ENCODE measurements at regions not wholly inside any gene's neighbourhood (a gene's known extent, or its start where the extent isn't known, plus 50 kb on each side); places are given as distances from the start of the nearest gene placed in this dataset.

GRCh38 chr1:55363268-55363667, 148.1 kb upstream of the USP24 start (continued):
- no peak for TF ChIP-seq GMEB2 (CRISPR knock-in tag; IDR thresholded peaks at IDR 0.05; ENCODE audit: low read depth)
- TF ChIP-seq CREM (IDR thresholded peaks at IDR 0.05): no peak
- TF ChIP-seq CREM (CRISPR knock-in tag; IDR thresholded peaks at IDR 0.05): no peak
- TF ChIP-seq ZNF513 (CRISPR knock-in tag; conservative IDR thresholded peaks at IDR 0.05): no peak
- no peak for TF ChIP-seq GATA4 (IDR thresholded peaks at IDR 0.05; ENCODE audit: borderline replicate concordance, low read depth)

- in situ Hi-C loops (cut with HindIII; ENCODE audit: extremely low pct_ligation_motif_present, low pct_unique_long_range_greater_than_20kb): no loop called here
- no TSS peak for BruUV-seq (replicated peaks)
- ChIA-PET CTCF (ENCODE audit: low intra/inter-chr PET ratio, low total read pairs) (no interaction called here), POLR2A (no interaction called here)
- Histone ChIP-seq H4K20me1 (ENCODE audit: insufficient read depth, low read length) (no peaks in the 10 kb centered on the region), H3K9me3 (ENCODE audit: low read length) (no peaks in the 10 kb centered on the region), H2AFZ (ENCODE audit: low read length) (no peak overlapping the region), H3K79me2 (ENCODE audit: insufficient read depth, low read length) (no peaks in the 10 kb centered on the region), H3K4me1 (ENCODE audit: insufficient read depth, low read length) (no peaks in the 10 kb centered on the region), H3K36me3 (replicated peaks in 1 of 2; ENCODE audit: control insufficient read depth in 1 of 2, insufficient read depth in 2 of 2, low read length in 2 of 2) (no peaks in the 10 kb centered on the region), H3K4me2 (ENCODE audit: low read depth, low read length) (no peak overlapping the region), H3K9ac (ENCODE audit: insufficient read depth, low read depth, low read length) (no peak overlapping the region), H3K27me3 (ENCODE audit: control insufficient read depth in 1 of 2, insufficient read depth in 2 of 2, low read length in 2 of 2) (peaks cover 0 to 6% of the 10 kb centered on the region in 2 experiments; a peak in 2 of 5 replicates), H3K4me3 (replicated peaks in 1 of 3; ENCODE audit: insufficient read depth in 1 of 3, low read depth in 2 of 3, low read length in 3 of 3) (no peak overlapping the region), H3K27ac (ENCODE audit: extremely low read length, insufficient read depth, low read length) (no peak overlapping the region)
- no peak for DNase-seq (ENCODE audit: low spot score)
- intact Hi-C loops (cut with micrococcal nuclease; ENCODE audit: unreplicated experiment): no loop called here
- no peak for FAIRE-seq
- ATAC-seq: no peak
- 2% methylated on average over 3 of the region's 3 CpGs for WGBS (ENCODE audit: low lambda C conversion rate)
- no peak for TF ChIP-seq ZBTB43 (CRISPR knock-in tag; conservative IDR thresholded peaks at IDR 0.05)
- no peak for TF ChIP-seq MTA1 (CRISPR knock-in tag; IDR thresholded peaks at IDR 0.05; ENCODE audit: borderline replicate concordance)
- TF ChIP-seq ZNF629 (CRISPR knock-in tag; conservative IDR thresholded peaks at IDR 0.05): no peak
- TF ChIP-seq PREB (CRISPR knock-in tag; IDR thresholded peaks at IDR 0.05): no peak
- no peak for TF ChIP-seq CREB1 (IDR thresholded peaks at IDR 0.05)
- no peak for TF ChIP-seq CREB1 (CRISPR knock-in tag; IDR thresholded peaks at IDR 0.05)
- no peak for TF ChIP-seq CENPT (CRISPR knock-in tag; IDR thresholded peaks at IDR 0.05; ENCODE audit: low read depth)
- no peak for TF ChIP-seq HNRNPLL (IDR thresholded peaks at IDR 0.05; ENCODE audit: low read depth, low read length, poor library complexity, severe bottlenecking)
- TF ChIP-seq PHF8 (CRISPR knock-in tag; IDR thresholded peaks at IDR 0.05): no peak
- no peak for TF ChIP-seq ATF2 (CRISPR knock-in tag; IDR thresholded peaks at IDR 0.05)
- TF ChIP-seq ZNF704 (CRISPR knock-in tag; IDR thresholded peaks at IDR 0.05; ENCODE audit: borderline replicate concordance): no peak
- no peak for TF ChIP-seq SMAD1 (CRISPR knock-in tag; IDR thresholded peaks at IDR 0.05; ENCODE audit: borderline replicate concordance, low read depth)
These were observed 147.4 kb upstream of the USP24 start for GRCh38 chr1:55362558-55362957.
